ENCODE measurements at regions not wholly inside any gene's neighbourhood (a gene's known extent, or its start where the extent isn't known, plus 50 kb on each side); places are given as distances from the start of the nearest gene placed in this dataset.

DNA sequence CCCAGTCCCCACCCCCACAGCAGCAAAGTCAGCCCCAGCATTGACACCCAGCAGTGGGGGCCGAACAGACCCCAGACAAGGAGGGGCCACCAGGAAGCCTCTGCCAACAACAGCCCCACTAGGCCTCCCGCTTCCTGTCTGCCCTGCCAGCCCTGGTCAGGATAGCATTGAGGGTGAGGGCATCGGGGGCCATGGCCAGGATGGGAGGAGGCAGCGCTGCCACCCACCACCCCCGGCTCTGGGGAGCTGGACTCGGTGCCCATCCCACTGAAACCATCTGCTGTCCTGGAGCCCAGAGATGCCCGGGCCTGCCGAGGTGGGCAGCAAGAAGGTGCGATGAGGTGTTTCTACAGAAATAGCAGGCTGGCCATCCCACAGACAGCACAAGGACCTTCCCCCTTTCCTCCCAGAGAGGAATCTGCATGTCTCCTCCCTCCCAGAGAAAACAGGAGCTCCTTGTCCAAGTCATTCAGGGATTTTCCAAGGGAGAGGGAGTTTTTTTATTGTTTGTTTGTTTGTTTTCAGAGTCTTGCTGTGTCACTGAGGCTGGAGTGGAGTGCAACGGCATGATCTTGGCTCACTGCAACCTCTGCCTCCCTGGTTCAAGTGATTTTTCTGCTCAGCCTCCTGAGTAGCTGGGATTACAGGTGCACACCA, 62.1 kb upstream of the BHLHE23 start:
- ChIA-PET CTCF (interaction anchor here (0.6 kb wide), 1 partner anchor 97 kb away, joined by 9 read pairs; no protein-coding TSS in a partner anchor), POLR2A (ENCODE audit: low non-redundant PET) (no interaction called here)
- Histone ChIP-seq H3K4me3 (ENCODE audit: low read depth, low read length, poor library complexity, severe bottlenecking) (no peak overlapping the region), H3K27me3 (replicated peaks; ENCODE audit: insufficient read depth, low read depth, low read length, poor library complexity) (peaks cover 35% of the 10 kb centered on the region), H3K4me1 (ENCODE audit: insufficient read depth, low read length, poor library complexity, severe bottlenecking) (no peaks in the 10 kb centered on the region), H3K27ac (ENCODE audit: low read depth, low read length, poor library complexity, severe bottlenecking) (no peak overlapping the region), H3K9me3 (ENCODE audit: low read depth, low read length, poor library complexity, severe bottlenecking) (no peaks in the 10 kb centered on the region), H3K36me3 (ENCODE audit: insufficient read depth, low read length, poor library complexity, severe bottlenecking) (no peaks in the 10 kb centered on the region)
- TF ChIP-seq, protein P1, sequence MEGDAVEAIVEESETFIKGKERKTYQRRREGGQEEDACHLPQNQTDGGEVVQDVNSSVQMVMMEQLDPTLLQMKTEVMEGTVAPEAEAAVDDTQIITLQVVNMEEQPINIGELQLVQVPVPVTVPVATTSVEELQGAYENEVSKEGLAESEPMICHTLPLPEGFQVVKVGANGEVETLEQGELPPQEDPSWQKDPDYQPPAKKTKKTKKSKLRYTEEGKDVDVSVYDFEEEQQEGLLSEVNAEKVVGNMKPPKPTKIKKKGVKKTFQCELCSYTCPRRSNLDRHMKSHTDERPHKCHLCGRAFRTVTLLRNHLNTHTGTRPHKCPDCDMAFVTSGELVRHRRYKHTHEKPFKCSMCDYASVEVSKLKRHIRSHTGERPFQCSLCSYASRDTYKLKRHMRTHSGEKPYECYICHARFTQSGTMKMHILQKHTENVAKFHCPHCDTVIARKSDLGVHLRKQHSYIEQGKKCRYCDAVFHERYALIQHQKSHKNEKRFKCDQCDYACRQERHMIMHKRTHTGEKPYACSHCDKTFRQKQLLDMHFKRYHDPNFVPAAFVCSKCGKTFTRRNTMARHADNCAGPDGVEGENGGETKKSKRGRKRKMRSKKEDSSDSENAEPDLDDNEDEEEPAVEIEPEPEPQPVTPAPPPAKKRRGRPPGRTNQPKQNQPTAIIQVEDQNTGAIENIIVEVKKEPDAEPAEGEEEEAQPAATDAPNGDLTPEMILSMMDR (conservative IDR thresholded peaks at IDR 0.05; ENCODE audit: low read depth, low read length) = no peak
- no peak for TF ChIP-seq EZH2 (IDR thresholded peaks at IDR 0.05; ENCODE audit: borderline replicate concordance, low read depth, low read length, poor library complexity, severe bottlenecking)
- no TSS peak for BruUV-seq (replicated peaks)
- intact Hi-C loops (cut with micrococcal nuclease; ENCODE audit: unreplicated experiment) = no loop called here
- DNase-seq (ENCODE audit: low spot score) = no peak

DNA sequence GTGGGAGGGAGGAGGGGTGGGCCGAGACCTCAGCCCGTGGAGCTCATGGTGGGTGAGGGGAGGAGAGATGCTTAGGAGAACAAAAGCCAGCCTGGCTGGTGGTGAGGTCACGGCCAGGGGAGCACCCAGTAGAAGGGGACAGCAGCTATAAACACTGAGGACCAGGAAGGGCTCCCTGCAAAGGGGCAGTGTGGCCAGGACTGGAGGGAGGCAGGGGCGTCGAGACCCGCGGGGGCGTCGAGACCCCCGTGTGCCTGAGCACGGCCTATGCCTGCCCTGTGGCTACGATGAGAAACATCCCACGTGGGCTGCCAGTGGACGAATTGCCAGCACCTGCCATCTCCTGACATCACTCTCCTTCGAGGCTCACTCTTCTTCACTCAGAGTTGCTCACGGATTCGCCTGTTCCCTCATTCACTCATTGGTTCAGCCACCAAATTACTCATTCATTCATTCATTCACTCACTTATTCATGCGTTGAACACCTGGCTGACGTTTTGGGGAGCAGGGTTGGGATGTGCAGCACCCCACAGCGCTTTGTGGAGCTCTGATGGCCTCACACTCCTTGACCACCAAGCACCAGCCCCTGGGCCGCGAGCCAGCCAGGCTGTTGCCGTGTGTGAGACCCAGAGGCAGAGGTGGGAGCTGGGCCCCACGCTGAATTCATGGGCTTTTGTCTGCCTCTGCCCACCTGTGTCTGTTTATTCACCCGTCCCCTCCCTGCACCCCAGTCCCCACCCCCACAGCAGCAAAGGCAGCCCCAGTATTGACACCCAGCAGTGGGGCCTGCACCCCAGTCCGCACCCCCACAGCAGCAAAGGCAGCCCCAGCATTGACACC, 61.2 kb upstream of the BHLHE23 start:
- H3K4me3 ChIP-seq (ENCODE audit: low read depth, low read length, poor library complexity, severe bottlenecking) = no peak overlapping the region

DNA sequence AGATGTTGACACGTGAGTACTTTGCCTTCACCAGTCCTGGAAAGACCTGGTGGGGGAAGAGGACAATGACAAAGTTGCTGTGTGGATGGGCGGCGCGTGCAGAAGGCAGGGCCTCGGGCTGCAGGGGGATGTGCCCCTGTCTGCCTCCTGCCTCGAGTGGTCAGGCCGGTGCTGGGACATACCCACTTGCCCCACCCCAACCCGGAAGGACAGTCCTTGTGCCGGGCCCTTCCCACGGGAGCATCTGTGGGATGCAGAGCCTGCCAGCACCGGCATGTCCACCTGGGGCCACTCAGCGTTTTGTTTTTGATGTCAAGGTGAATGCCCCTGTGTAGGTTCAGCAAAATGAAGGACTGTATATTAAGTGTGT, 60.5 kb upstream of the BHLHE23 start:
- no peaks in the 10 kb centered on the region for H3K4me1 ChIP-seq (ENCODE audit: insufficient read depth, low read length, poor library complexity, severe bottlenecking)
- no peak overlapping the region for H3K27ac ChIP-seq (ENCODE audit: low read depth, low read length, poor library complexity, severe bottlenecking)
- H3K27me3 ChIP-seq (replicated peaks; ENCODE audit: insufficient read depth, low read depth, low read length, poor library complexity) = peaks cover 28% of the 10 kb centered on the region
- TF ChIP-seq, protein P1 (conservative IDR thresholded peaks at IDR 0.05; ENCODE audit: low read depth, low read length) = no peak
- no peak for TF ChIP-seq EZH2 (IDR thresholded peaks at IDR 0.05; ENCODE audit: borderline replicate concordance, low read depth, low read length, poor library complexity, severe bottlenecking)
- ChIA-PET CTCF (no interaction called here), POLR2A (ENCODE audit: low non-redundant PET) (no interaction called here)
- H3K9me3 ChIP-seq (ENCODE audit: low read depth, low read length, poor library complexity, severe bottlenecking) = no peaks in the 10 kb centered on the region
- no peak for DNase-seq (ENCODE audit: low spot score)
- intact Hi-C loops (cut with micrococcal nuclease; ENCODE audit: unreplicated experiment) = no loop called here
- no TSS peak for BruUV-seq (replicated peaks)
- no peaks in the 10 kb centered on the region for H3K36me3 ChIP-seq (ENCODE audit: insufficient read depth, low read length, poor library complexity, severe bottlenecking)
- H3K4me3 ChIP-seq (ENCODE audit: low read depth, low read length, poor library complexity, severe bottlenecking) = no peak overlapping the region

More for the DNA sequence above, 61.2 kb upstream of the BHLHE23 start:
- TF ChIP-seq, protein P1 (conservative IDR thresholded peaks at IDR 0.05; ENCODE audit: low read depth, low read length) = no peak
- no peak for TF ChIP-seq EZH2 (IDR thresholded peaks at IDR 0.05; ENCODE audit: borderline replicate concordance, low read depth, low read length, poor library complexity, severe bottlenecking)
- peaks cover 28% of the 10 kb centered on the region for H3K27me3 ChIP-seq (replicated peaks; ENCODE audit: insufficient read depth, low read depth, low read length, poor library complexity)
- ChIA-PET POLR2A (ENCODE audit: low non-redundant PET) (no interaction called here), CTCF (no interaction called here)
- intact Hi-C loops (cut with micrococcal nuclease; ENCODE audit: unreplicated experiment) = no loop called here
- no peaks in the 10 kb centered on the region for H3K36me3 ChIP-seq (ENCODE audit: insufficient read depth, low read length, poor library complexity, severe bottlenecking)
- no peak for DNase-seq (ENCODE audit: low spot score)
- no peaks in the 10 kb centered on the region for H3K4me1 ChIP-seq (ENCODE audit: insufficient read depth, low read length, poor library complexity, severe bottlenecking)
- H3K9me3 ChIP-seq (ENCODE audit: low read depth, low read length, poor library complexity, severe bottlenecking) = no peaks in the 10 kb centered on the region
- no peak overlapping the region for H3K27ac ChIP-seq (ENCODE audit: low read depth, low read length, poor library complexity, severe bottlenecking)
- no TSS peak for BruUV-seq (replicated peaks)

Data from A673 (cell line).